Neural cell (in vitro differentiated cells): ENCODE measurements at regions not wholly inside any gene's neighbourhood (a gene's known extent, or its start where the extent isn't known, plus 50 kb on each side); places are given as distances from the start of the nearest gene placed in this dataset.

Source experiments
- H2AFZ ChIP-seq: fragments of 200-600, 300-800 bp; sonication (generic), shearing (Covaris generic); 2 replicates; pipeline ENCODE4 v1.6.0; 2014; ENCODE audit warnings: low read depth, mild to moderate bottlenecking, antibody characterized with exemption, low read length, moderate library complexity
- H3F3A ChIP-seq: fragments of 200-600 bp; shearing (Covaris generic); 2 replicates; pipeline ENCODE4 v1.6.1; 2016; ENCODE audit warnings: mild to moderate bottlenecking, moderate library complexity, mixed read lengths, antibody characterized with exemption, low read length; ENCODE audit not compliant: insufficient read depth, poor library complexity, severe bottlenecking
- H3K27ac ChIP-seq: fragments of 200-600, 300-800 bp; sonication (generic), shearing (Covaris generic); 2 replicates; pipeline ENCODE4 v1.5.1; 2014; ENCODE audit warnings: mild to moderate bottlenecking, low read length, moderate library complexity
- H3K27me3 ChIP-seq: fragments of 300-800, 200-600 bp; sonication (generic), shearing (Covaris generic); 2 replicates; pipeline ENCODE4 v1.6.0; 2014; ENCODE audit warnings: mild to moderate bottlenecking, low read depth, low read length, moderate library complexity; ENCODE audit not compliant: insufficient read depth
- H3K36me3 ChIP-seq: fragments of 300-800, 200-600 bp; sonication (generic), shearing (Covaris generic); 2 replicates; pipeline ENCODE4 v1.5.1; 2014; ENCODE audit warnings: mild to moderate bottlenecking, antibody characterized with exemption, low read length, moderate library complexity; ENCODE audit not compliant: insufficient read depth
- H3K4me2 ChIP-seq: fragments of 300-800, 200-600 bp; sonication (generic), shearing (Covaris generic); 2 replicates; pipeline ENCODE4 v1.6.0; 2014; ENCODE audit warnings: mild to moderate bottlenecking, low read length
- H3K4me3 ChIP-seq: fragments of 300-800, 200-600 bp; sonication (generic), shearing (Covaris generic); 2 replicates; pipeline ENCODE4 v1.5.1; 2014; ENCODE audit warnings: mild to moderate bottlenecking, low read length, moderate library complexity
- H3K79me2 ChIP-seq: fragments of 200-600 bp; shearing (Covaris generic); replicated peaks from 2 replicates; pipeline ENCODE4 v1.6.0; 2014; ENCODE audit warnings: mild to moderate bottlenecking, low read length, moderate library complexity; ENCODE audit not compliant: insufficient read depth
- H3K9ac ChIP-seq: fragments of 300-800, 200-600 bp; sonication (generic), shearing (Covaris generic); 2 replicates; pipeline ENCODE4 v1.6.1; 2016; ENCODE audit warnings: mild to moderate bottlenecking, low read length, mixed read lengths
- H3K9me2 ChIP-seq: fragments of 200-600 bp; shearing (Covaris generic); 2 replicates; pipeline ENCODE4 v1.6.1; 2016; ENCODE audit warnings: mild to moderate bottlenecking, low read length, mixed read lengths; ENCODE audit not compliant: insufficient read depth
- H3K9me3 ChIP-seq: fragments of 200-600, 300-800 bp; sonication (generic), shearing (Covaris generic); 2 replicates; pipeline ENCODE4 v1.6.1; 2016; ENCODE audit warnings: mild to moderate bottlenecking, mixed run types, low read length, moderate library complexity, mixed read lengths
- H4K20me1 ChIP-seq: fragments of 200-600 bp; shearing (Covaris generic); 2 replicates; pipeline ENCODE4 v1.6.1; 2016; ENCODE audit warnings: mild to moderate bottlenecking, mixed run types; ENCODE audit not compliant: insufficient read depth
- CTCF ChIP-seq: fragments of 450-650 bp; IDR thresholded peaks from 2 replicates; pipeline ENCODE4 v1.5.1; 2014; ENCODE audit warnings: antibody characterized with exemption, mild to moderate bottlenecking, moderate library complexity; ENCODE audit not compliant: poor library complexity, severe bottlenecking
- EP300 ChIP-seq: fragments of 450-650 bp; conservative IDR thresholded peaks from 2 replicates; pipeline ENCODE4 v1.6.1; 2014; ENCODE audit warnings: antibody characterized with exemption, mild to moderate bottlenecking, moderate library complexity; ENCODE audit not compliant: poor library complexity, severe bottlenecking
- EZH2 ChIP-seq: fragments of 200-600, 300-800 bp; shearing (Covaris generic), sonication (generic); IDR thresholded peaks from 2 replicates; pipeline ENCODE4 v1.6.1; 2014; ENCODE audit warnings: antibody characterized with exemption, low read length, borderline replicate concordance, mild to moderate bottlenecking; ENCODE audit not compliant: insufficient read depth, poor library complexity, severe bottlenecking
- MXI1 ChIP-seq: fragments of 450-650 bp; conservative IDR thresholded peaks from 2 replicates; pipeline ENCODE4 v1.6.1; 2014; ENCODE audit warnings: antibody characterized with exemption, mild to moderate bottlenecking; ENCODE audit not compliant: poor library complexity, severe bottlenecking
- POLR2AphosphoS5 ChIP-seq: IDR thresholded peaks from 2 replicates; pipeline ENCODE4 v1.6.1; 2012
- RAD21 ChIP-seq: fragments of 450-650 bp; conservative IDR thresholded peaks from 2 replicates; pipeline ENCODE4 v1.6.1; 2014; ENCODE audit warnings: antibody characterized with exemption, mild to moderate bottlenecking, moderate library complexity
- REST ChIP-seq: IDR thresholded peaks from 2 replicates; pipeline ENCODE4 v1.6.1; 2012; ENCODE audit warnings: borderline replicate concordance
- SMC3 ChIP-seq: fragments of 450-650 bp; conservative IDR thresholded peaks from 2 replicates; pipeline ENCODE4 v1.6.1; 2014; ENCODE audit warnings: antibody characterized with exemption, mild to moderate bottlenecking, moderate library complexity; ENCODE audit not compliant: poor library complexity
- TAF1 ChIP-seq: IDR thresholded peaks from 2 replicates; pipeline ENCODE4 v1.6.1; 2012; ENCODE audit warnings: low read depth

DNA sequence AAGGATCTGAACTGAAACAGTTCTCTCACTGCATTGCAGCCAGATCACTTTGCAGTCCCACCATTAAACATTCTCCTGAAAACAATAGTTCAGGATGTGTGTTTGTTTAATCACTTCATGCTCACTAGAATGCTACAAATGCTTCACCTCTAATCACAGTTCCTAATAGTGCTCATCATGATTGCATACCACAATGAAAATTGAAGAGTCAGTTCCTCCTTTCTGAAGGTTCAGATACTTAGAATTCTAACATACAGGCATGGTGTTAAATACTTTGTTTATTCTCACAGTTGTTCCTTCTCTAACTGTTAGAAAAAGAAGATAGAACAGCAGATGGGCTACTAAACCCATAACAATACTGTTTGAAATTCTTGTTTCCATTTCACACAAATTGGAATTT lies 622.3 kb upstream of the ACVR2A start:
- TF ChIP-seq POLR2AphosphoS5 (no peak), REST (no peak), TAF1 (no peak), EZH2 (no peak), MXI1 (no peak), SMC3 (no peak)
- Histone ChIP-seq H3K36me3 (no peaks in the 10 kb centered on the region), H3F3A (no peaks in the 10 kb centered on the region), H3K4me2 (no peak overlapping the region), H4K20me1 (no peaks in the 10 kb centered on the region), H3K4me3 (no peak overlapping the region), H3K27ac (no peak overlapping the region), H3K79me2 (no peaks in the 10 kb centered on the region), H3K27me3 (no peaks in the 10 kb centered on the region), H2AFZ (no peak overlapping the region), H3K9me2 (no peaks in the 10 kb centered on the region), H3K9me3 (peaks cover 5% of the 10 kb centered on the region), H3K9ac (no peak overlapping the region)

DNA sequence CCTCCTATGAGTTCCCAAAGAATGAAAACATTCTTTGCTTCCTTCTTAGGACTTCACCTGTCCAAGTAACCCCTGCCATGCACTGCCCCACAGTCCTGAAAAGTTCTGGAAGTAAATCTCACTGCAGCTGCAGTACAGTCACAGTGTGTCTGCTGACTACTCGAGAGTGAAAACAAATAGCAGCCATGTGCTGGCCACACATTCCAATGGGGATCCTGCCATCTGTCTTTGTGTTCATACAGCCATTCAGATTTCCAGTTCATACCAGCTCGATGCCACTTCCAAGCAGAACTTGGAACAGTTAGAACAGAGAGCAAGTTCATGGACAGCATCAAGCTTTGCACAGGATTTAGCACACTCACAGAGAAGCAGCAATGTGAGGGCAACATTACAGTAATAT lies 629.9 kb upstream of the ACVR2A start:
- no peak overlapping the region for H3K9ac ChIP-seq
- H4K20me1 ChIP-seq: no peaks in the 10 kb centered on the region
- peaks cover 5% of the 10 kb centered on the region for H3K9me3 ChIP-seq
- no peak overlapping the region for H3K27ac ChIP-seq
- no peak overlapping the region for H2AFZ ChIP-seq
- no peaks in the 10 kb centered on the region for H3K27me3 ChIP-seq
- no peaks in the 10 kb centered on the region for H3K9me2 ChIP-seq
- TF ChIP-seq EP300: no peak
- TF ChIP-seq REST: no peak
- no peaks in the 10 kb centered on the region for H3F3A ChIP-seq
- no peak overlapping the region for H3K4me2 ChIP-seq
- H3K4me3 ChIP-seq: no peak overlapping the region
- H3K36me3 ChIP-seq: no peaks in the 10 kb centered on the region
- H3K79me2 ChIP-seq: no peaks in the 10 kb centered on the region

DNA sequence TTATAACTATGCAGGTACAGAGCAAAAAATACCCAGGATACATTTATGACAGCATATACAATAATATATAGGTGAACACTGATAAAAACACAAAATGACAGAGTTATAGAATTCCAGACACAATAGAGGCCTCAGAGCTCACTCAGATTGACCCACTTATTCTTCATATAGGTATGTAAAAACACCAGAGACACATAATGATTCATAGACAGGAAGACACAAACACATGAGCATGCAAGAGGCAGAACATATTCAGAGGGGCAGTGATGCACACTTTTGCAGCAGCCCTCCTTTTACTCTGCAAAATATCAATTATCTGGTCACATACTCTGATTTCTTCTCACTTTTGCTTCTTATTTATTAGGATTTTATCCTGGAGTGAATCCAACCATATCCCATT lies 633.3 kb upstream of the ACVR2A start:
- Histone ChIP-seq H3K9ac (no peak overlapping the region), H3K27ac (no peak overlapping the region), H3K27me3 (no peaks in the 10 kb centered on the region), H3K79me2 (no peaks in the 10 kb centered on the region), H3K4me3 (no peak overlapping the region), H4K20me1 (no peaks in the 10 kb centered on the region), H2AFZ (no peak overlapping the region), H3K4me2 (no peak overlapping the region), H3K9me2 (no peaks in the 10 kb centered on the region), H3K36me3 (no peaks in the 10 kb centered on the region), H3K9me3 (no peaks in the 10 kb centered on the region), H3F3A (no peaks in the 10 kb centered on the region)
- TF ChIP-seq TAF1: no peak
- no peak for TF ChIP-seq CTCF
- no peak for TF ChIP-seq REST
- no peak for TF ChIP-seq MXI1
- TF ChIP-seq EZH2: no peak
- TF ChIP-seq SMC3: no peak
- TF ChIP-seq EP300: no peak
- TF ChIP-seq RAD21: no peak
- no peak for TF ChIP-seq POLR2AphosphoS5
